DMS114 treated with DMSO at 0.1 percent for 48 hours (cell line): ENCODE measurements at regions not wholly inside any gene's neighbourhood (a gene's known extent, or its start where the extent isn't known, plus 50 kb on each side); places are given as distances from the start of the nearest gene placed in this dataset.
"Not testable (repeated sequence)": the region's sequence is repeated elsewhere in the genome, so short reads cannot be mapped to it uniquely, and the experiment has no call there.

ENCODE experiments used
- DNase-seq: peaks from one replicate; lab custom pipeline; 2025; ENCODE audit not compliant: unreplicated experiment; lab: John Stamatoyannopoulos, UW

DNA sequence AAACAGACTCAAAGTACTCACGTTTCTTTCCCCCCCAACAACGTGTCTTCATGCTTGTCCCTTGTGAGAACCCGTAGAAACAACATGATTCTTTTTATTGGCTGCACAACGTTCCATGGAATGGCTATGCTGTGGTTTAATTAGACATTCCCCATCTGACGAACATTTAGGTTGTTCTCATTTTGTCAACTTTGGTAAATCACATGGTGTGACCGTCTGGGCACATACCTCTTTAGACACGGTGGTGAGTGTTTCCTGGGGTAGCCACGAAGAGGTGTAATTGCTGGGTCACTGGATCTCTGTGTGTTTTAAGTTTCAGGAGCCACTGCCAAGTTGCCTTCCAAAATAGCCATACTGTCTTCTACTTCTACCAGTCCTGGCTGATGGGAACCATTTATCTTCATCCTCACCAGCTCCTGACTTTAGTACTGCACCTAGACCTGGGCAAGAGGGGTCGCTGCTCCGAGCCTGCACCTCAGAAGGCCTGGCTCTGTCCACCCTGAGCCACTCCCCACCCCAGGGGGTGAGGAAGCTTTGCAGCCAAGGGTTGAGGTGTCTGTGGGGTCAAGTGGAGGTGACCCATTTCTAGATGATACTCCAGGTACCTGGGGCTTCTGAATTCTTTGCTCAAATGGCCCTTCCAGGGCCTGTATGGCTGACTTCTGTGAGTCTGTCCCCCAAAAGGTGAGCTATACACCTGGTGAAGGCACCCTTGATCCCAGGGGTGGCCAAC, 84.7 kb downstream of the IRX5 start:
- no peak for DNase-seq

DNA sequence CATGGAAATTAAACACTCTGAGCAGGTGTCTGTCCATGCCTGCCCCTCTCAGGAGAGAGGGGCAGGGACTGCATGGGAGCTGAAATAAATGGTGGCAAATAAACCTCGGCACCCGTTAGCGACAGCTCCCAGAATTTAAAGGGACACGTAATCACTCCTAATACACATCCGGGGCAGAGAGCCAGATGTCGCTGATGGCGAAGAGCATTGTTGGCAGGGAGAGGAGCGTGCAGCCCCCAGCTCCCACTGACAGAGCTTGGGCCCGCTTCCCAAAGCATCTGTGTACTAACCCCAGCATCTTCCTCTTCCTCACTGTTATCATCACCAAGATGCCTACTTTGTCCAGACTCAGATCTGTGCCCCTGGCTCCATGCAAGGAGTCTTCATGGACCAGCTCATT, 85.8 kb downstream of the IRX5 start:
- no peak for DNase-seq

DNA sequence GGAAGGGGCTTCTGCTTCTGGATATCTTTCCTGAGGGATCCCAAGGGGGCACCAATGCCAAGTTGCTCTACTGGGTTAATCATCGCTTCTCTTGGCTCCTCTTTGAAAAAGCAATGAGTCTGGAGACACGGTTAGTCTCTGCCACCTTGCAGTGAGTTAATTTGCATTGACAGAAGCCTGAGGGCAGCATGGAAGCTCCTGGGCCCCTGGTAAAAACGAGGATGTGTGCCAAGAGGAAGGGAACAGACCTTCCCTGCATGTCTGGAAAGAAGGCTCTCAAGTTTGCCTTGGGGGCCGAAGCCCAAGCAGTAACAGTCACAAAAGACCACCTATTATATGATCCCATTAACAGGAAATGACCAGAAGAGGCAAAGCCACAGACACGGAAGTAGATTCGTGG, 86.7 kb downstream of the IRX5 start:
- no peak for DNase-seq

DNA sequence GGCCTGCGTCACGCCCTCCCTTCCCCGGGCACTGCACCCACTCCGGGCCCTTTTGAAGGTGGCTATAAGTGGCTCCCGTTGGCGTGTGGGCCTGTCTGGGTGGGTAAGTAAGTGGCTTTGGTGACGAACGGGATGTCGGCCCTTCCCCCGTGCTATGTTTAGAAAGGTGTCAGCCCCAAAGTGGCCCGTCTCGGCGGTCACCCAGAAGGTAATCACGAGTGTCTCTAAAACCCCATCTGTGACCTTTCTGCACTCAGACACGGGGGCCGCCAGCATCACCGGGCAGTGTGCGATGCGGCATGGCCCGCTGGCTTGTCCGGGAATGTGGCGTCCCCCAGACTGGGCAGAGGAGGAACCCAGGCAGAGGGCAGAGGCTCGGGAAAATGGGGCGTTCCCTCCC, 88.2 kb downstream of the IRX5 start:
- no peak for DNase-seq

DNA sequence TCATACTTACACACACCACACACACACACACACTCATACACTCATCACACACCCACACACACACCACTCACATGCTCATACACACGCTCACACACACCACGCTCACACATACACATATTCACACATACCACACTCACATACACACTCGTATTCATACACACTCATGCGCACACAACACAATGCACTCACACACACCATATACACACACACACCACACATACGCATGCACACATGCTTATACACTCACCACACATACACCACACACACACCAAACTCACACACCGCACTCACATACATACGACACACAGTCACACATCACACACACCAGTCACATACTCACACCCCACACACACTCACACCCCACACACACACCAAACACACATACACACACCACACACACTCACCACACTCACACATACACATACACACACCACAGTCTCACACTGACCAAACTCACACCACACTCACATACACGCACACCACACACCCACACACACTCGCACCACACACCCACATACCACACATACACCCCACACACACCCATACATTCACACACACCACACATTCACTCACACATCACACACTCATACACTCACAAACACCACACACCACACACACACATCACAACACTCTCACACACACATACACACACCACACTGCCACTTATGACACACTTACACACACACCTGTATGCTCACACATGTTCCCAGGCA, 88.9 kb downstream of the IRX5 start:
- no peak for DNase-seq

DNA sequence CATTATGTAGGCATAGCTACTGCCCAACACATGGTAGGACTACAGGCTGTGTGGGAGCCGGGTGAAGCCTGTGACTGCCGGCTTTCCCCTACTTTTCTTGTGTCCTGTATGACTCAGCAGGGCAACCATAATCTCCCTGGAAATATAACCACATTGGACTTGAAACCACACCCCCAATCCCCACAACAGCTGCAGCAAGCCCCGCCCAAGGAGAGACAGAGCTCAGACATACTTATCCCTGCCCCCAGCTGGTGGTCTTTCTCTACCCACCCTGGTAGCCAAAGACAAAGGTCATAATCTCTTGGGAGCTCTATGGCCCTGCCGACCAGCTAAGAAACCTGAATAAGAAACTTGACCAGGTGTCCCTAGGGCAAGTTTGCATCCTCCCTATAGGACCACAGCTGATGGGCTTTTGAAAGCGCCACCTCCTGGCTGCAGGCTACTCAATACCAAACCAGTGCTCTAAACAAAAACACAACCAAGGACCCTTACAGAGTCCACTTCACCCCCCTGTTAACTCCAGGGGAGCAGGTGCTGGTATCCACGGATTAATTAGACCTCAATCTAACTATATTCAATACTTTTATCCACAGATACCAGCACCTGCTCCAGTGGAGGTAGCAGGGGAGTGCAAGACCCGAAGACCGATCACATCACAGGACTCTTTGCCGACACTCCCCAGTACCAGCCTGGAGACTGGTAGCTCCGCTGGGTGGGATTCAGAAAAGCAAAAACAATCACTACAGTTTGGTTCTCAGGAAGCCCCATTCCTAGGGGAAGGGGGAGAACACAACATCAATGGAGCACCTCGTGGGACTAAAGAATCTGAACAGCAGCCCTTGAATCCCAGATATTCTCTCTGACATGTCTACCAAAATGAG, 91.2 kb downstream of the IRX5 start:
- no peak for DNase-seq

DNA sequence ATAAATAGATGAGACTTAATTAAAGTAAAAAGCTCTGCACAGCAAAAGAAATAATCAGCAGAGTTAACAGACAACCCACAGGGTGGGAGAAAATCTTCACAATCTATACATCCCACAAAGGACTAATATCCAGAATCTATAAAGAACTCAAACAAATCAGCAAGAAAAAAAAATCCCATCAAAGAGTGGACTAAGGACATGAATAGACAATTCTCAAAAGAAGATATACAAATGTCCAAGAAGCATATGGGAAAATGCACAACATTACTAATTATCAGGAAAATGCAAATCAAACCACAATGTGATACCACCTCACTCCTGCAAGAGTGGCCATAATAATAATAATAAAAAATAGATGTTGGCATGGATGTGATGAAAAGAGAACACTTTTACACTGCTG, 96.6 kb downstream of the IRX5 start:
- not testable (repeated sequence) for DNase-seq

DNA sequence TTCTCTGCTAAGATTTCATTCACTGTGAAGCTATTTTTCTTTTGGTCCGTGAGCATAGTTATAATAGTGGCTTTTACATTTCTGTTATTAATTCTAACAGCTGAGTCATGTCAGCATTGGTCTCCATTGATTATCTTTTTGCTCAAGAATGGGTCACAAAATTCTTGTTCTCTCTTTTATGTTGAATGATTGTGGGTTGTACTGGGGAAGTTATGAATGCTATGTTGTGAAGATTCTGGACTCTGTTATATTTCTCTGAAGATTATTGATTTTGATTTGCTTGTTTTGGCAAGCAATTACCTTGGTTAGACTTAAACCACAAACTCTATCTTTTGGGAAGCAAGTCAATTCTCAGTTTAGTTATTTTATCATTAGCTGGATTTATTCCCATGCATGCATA, 98.8 kb downstream of the IRX5 start:
- no peak for DNase-seq

DNA sequence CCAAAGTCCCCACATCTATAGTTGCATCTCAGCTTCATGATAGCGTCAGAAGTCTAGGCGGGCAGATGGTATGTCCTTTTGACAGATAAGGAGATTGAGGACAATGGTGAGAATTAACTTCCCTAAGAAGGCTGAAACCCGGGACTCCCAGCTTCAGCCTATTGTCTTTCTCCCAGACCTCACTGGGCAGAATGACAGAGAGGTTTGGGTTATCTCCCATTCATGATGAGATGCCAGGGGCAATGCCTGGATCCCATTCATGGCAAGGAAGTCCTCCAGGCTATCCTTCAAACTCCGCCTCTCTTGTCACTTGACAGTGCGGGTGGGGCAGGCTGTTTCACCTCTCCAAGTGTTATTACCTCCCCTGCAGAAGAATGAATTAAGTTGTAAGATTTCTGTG, 100.3 kb downstream of the IRX5 start:
- no peak for DNase-seq

DNA sequence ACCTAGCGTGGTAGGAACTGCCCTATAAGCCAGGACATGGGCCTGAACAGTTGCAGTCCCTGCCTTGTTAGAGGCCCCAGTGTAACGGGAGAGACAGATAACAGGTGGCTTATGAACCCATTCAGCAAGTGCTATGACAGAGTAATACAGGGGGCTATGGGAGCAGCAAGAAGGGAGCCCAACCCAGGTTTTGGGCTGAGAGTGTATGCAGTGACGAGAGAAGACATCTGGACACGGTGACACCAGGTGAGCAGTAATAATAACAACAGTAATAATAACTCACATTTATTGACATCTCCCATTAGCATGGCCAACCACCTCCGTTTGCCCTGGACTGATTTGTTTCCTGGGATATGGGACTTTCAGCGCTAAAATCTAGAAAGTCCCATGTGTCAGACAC, 100.8 kb downstream of the IRX5 start:
- no peak for DNase-seq

DNA sequence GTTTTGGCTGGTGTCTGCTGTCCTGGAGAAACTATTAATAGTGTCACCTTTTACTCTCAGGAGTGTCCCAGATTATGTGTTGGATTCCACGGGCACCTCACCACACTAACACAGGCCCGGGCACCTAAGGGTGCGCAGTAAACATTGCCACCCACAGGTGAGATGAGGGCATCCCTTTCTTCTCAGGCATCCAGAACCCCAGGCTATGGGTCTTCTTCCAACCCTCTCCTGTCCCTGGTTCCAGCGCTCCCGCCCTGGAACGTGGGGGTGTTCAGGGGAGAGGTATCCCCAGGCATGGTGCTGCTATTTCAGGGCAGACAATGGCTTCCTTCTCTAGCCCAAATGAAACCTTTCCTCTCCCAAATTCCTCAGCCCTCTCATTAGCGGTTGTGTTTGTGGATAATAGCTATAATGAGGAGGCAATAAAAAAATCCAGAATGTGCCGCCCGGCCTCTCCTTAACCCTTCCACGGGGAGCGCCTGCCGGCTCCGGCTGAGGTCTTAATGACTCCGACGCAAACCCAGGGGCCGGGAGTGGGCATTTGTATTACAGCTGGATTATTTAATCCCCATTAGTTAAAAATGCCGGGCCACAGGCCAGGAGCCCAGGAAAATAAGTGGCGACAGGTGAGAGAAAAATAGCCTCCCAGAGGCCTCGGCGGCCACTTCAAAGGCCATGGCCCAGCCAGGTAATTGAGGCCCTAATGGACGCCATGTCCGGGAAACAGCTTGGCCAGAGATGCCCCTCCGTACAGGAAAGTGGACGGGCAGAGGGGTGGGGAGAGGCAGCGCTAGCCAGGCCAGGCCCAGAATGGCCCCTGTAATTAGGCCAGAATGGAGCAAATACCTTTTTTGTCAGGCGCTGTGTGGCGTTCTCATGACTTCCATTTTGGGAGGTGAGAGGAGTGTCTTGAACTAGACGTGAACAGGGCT, 102.8 kb downstream of the IRX5 start:
- no peak for DNase-seq

DNA sequence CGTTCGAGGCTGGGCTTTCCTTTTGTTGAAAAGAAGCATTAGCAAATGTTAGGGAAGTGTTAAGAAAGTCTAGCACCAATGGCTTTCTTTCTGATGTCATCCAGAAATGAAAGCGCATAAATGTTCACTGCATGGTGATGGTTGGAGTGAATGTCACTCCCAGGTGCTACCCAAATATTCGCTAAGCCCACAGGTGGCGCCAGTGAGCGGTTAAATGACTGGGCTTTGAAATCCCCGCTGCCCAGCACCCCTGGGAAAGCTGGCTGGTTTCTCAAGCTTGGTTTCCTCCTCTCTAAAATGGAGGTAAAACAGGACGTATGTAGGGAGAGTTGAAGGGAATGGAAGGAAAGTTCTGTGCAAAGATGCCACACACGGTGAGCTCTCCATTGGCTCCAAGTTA, 104.4 kb downstream of the IRX5 start:
- no peak for DNase-seq

DNA sequence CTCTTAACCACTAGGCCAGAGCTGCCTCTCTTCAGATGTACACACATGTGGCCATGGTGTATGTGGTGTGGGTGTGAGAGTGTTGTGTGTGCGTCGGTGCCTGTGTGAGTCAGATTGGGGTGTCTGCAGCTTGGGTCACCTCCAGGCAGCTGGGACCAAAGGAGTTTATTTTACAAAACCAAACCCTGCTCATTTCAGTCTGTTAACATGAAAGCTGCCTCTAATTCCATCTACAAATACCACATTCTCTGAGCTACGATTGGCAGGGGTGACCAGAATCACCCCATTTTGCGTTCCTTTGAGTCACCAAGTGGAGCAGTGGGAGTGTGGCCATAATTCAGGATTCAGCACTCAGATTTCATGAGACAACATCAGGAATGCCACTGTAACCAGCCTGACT, 105.3 kb downstream of the IRX5 start:
- DNase-seq: no peak

DNA sequence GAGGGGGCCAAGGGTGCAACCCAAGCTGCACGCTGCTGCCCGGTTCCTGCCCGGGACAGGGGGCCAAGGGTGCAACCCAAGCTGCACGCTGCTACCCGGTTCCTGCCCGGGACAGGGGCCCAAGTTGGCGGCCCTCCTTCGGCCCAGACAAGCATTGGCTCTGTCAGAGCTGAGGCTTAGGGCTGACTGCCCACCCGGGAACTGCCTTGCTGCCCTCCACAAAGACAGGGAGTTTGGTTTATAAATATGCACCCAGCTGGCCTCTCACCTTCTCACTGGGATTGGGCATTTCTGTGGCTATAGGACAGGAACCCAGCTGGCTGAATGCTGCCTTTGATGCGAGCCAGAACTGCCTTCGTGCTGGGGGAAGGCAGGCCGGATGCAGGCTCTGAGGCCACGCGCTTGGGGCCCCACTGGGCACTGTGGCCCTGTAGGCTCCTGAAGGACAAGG, 105.7 kb downstream of the IRX5 start:
- no peak for DNase-seq

DNA sequence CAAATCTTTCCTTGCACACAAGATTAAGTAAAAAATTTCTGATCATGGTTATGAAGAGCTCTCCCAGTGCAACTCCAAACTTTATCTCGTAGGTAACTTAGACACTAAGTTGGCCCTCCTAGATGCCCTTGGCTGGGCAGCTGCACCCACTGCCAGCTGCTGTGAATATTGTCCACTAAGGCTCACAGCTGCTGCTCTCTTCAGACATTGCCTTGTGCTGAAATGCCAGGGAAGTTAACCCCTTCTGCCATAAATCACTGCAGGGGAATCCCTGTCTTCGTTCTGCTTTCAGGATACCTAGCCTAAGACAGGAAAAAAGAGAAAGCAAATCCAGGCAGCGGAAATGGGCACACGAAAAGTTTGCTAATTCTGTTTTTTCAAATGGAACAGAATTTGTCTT, 106.4 kb downstream of the IRX5 start:
- no peak for DNase-seq

DNA sequence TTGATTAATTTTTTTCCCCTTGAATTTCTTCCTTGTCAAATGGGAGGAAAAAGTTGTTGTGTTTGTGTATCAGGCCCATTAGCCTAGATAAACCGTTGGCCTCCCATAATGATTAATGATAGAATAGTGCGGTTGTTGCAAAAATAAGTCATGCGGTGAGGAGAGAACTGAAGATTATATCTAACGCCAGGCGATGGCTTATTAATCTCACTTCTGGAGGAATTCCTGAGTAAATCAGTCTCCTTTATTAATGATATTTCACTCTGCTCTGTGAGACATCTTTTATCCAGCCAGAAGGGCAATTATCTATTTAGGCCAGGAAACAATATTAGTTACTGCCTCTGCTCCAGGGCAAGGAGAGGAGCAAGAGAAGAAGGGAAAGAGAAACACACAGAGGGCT, 107.3 kb downstream of the IRX5 start:
- no peak for DNase-seq

DNA sequence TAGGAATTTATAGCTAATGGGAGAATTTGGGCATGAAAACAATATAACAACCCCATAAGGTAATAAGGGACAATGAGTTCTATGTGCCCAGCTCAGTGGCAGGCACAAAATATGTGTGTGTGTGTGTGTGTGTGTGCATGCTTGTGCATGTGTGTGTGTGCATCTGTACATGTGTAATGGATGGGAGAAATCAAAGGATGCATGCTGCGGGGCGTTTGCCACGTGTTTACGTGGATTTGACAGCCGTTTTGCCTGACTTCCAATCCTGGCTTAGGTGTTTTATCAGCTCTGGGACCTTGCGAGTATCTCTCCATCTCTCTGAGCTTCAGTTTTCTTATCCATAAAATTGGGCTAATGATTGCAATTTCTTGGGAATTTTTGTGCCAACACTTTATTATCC, 108.4 kb downstream of the IRX5 start:
- no peak for DNase-seq

DNA sequence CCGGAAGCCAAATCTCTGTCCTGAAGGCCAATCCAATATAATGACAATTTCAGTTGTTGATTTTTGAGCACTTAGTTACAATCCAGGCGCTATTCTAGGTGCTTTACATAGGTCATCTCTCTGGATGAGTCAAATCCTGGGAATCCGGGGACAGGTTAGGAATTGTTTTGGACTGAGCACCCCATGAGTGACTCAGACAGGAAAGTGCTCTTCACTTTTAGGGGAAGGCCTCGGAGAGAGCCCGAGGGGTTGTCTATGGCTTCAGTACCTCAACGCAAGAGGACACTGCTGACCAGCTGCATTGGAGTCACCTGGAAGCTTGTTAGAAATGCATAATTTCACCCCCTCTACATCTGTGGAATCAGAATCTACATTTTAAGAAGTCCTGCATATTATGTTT, 108.8 kb downstream of the IRX5 start:
- DNase-seq: no peak

DNA sequence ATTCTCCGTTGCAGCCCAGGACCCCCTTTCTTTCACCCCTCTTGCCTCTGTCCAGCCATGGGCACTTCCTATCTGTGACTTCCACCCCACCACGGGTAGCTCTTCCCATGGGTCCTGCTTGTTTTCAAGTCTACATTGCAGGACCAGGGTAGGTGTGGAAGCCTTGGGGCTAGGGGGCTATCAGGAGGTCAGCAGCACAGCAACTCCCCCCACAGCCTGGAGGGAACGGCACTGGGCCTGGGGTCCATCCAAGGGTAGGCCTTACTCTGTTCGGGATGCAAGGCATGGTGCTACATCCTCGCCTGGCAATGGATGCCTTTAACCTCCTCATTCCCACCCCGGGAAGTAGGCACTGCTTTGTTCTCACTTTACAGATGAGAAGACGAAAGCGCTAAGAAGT, 109.3 kb downstream of the IRX5 start:
- no peak for DNase-seq

DNA sequence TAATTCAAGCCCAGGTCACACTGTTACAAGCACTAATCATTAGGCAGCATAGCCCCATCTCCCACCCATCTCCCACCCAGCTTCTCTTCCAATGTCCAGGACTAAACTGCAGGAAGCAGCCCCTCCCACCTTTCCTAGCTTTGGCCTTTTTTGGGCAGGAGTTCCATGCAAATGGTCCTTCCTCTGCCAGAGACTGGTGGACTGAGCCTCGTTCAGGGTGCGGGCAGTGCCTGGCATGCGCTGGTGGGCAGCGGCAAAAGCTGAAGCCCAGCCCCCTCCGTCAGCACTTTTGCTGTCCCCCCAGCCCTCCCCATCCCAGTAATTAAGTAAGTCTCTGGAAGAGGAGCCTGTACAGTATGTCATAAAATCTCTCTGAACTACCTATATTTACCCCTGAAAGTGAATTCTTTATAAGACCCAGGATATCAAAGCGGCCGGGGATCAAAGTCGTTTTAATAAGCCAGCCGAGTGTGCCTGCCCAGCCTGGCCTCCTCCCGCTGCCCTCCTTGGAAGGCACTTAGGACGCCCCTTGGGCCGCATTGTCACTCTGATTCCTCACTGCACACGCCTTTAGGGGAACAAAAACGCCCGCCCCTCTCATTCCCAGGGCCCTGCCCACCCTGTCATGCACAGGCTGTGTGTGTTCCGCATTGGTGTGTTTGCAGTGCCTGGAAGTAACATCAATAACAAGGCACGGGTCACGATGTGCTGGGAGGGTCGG, 109.9 kb downstream of the IRX5 start:
- DNase-seq: no peak
